Thyroid gland (tissue), 4 donors: ENCODE measurements at regions not wholly inside any gene's neighbourhood (a gene's known extent, or its start where the extent isn't known, plus 50 kb on each side); places are given as distances from the start of the nearest gene placed in this dataset.

Experiments
- POLR2A ChIP-seq, 2 donors: fragments of 450-650 bp; IDR thresholded peaks; one replicate each; pipeline ENCODE4 v1.6.1; 2017; ENCODE audit warnings: antibody characterized with exemption in 2 of 2, mild to moderate bottlenecking in 2 of 2, moderate library complexity in 1 of 2
- TF ChIP-seq, protein P1 (sequence below), 6 experiments: fragments of 200-600 bp in 3 of 6; fragments of 450-650 bp in 3 of 6; sonication (generic) in 3 of 6; IDR thresholded peaks; one replicate each; pipeline ENCODE4 v1.5.1; 2016 to 2019; ENCODE audit warnings: antibody characterized with exemption in 6 of 6, mild to moderate bottlenecking in 2 of 6, inconsistent platforms in 1 of 6, moderate library complexity in 1 of 6

DNA sequence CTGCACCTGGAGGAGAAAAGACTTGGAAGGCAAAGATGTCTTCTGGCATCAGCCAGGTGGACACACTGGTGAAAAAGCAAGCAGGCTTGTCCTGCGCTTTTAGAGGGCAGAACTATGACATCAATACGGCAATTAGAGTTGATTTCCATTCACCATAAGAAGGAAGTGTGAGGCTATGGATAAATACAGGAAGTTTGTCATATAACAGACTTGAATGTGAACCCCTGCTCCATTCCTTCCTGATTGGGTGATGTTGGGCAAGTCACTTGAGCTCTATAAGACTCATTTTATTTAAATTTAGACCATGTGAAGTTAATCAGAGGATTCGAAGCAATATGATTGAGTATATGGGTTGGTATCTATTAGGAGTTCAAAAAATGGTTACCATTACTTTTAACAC, 137.8 kb downstream of the PLPP3 start:
- TF ChIP-seq, protein P1, sequence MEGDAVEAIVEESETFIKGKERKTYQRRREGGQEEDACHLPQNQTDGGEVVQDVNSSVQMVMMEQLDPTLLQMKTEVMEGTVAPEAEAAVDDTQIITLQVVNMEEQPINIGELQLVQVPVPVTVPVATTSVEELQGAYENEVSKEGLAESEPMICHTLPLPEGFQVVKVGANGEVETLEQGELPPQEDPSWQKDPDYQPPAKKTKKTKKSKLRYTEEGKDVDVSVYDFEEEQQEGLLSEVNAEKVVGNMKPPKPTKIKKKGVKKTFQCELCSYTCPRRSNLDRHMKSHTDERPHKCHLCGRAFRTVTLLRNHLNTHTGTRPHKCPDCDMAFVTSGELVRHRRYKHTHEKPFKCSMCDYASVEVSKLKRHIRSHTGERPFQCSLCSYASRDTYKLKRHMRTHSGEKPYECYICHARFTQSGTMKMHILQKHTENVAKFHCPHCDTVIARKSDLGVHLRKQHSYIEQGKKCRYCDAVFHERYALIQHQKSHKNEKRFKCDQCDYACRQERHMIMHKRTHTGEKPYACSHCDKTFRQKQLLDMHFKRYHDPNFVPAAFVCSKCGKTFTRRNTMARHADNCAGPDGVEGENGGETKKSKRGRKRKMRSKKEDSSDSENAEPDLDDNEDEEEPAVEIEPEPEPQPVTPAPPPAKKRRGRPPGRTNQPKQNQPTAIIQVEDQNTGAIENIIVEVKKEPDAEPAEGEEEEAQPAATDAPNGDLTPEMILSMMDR (IDR thresholded peaks at IDR 0.05), result no peak
- no peak for TF ChIP-seq POLR2A (IDR thresholded peaks at IDR 0.05)
